Right renal pelvis (tissue), 4 donors: ENCODE measurements at regions not wholly inside any gene's neighbourhood (a gene's known extent, or its start where the extent isn't known, plus 50 kb on each side); places are given as distances from the start of the nearest gene placed in this dataset.

Experiments
- DNase-seq, 4 donors: peaks; one replicate each; pipeline ENCODE4 v3.0.0-alpha.2; 2013; ENCODE audit warnings: low read depth in 4 of 4, low spot score in 3 of 4, missing footprints in 1 of 4

- no peak for DNase-seq
These were observed 59.9 kb downstream of the HTR1B start for GRCh38 chr6:77403424-77403823.

- no peak for DNase-seq
These were observed 62.1 kb downstream of the HTR1B start for GRCh38 chr6:77401231-77401630.

- no peak for DNase-seq
These were observed 65.7 kb downstream of the HTR1B start for GRCh38 chr6:77397561-77397960.

GRCh38 chr6:77389402-77389801, 73.9 kb downstream of the HTR1B start:
- no peak for DNase-seq

- DNase-seq, result no peak
These were observed 80.3 kb downstream of the HTR1B start for GRCh38 chr6:77383026-77383425.

- no peak for DNase-seq
These were observed 89.3 kb downstream of the HTR1B start for GRCh38 chr6:77373955-77374354.

- no peak for DNase-seq
These were observed 91.5 kb downstream of the HTR1B start for GRCh38 chr6:77371748-77372147.

- DNase-seq, result no peak
These were observed 94.5 kb downstream of the HTR1B start for GRCh38 chr6:77368660-77369313.

GRCh38 chr6:77366798-77367197, 96.5 kb downstream of the HTR1B start:
- no peak for DNase-seq

- DNase-seq, result no peak
These were observed 99.6 kb downstream of the HTR1B start for GRCh38 chr6:77363702-77364101.

- DNase-seq, result no peak
These were observed 101.2 kb downstream of the HTR1B start for GRCh38 chr6:77362055-77362454.

GRCh38 chr6:77361018-77361417, 102.3 kb downstream of the HTR1B start:
- DNase-seq, result no peak

GRCh38 chr6:77356821-77357220, 106.5 kb downstream of the HTR1B start:
- DNase-seq, result no peak

GRCh38 chr6:77354581-77354980, 108.7 kb downstream of the HTR1B start:
- DNase-seq, result no peak

- no peak for DNase-seq
These were observed 110.2 kb downstream of the HTR1B start for GRCh38 chr6:77353129-77353528.

- no peak for DNase-seq
These were observed 122.0 kb downstream of the HTR1B start for GRCh38 chr6:77341058-77341986.

- DNase-seq, result no peak
These were observed 123.0 kb downstream of the HTR1B start for GRCh38 chr6:77340331-77340730.

GRCh38 chr6:77339926-77340325, 123.4 kb downstream of the HTR1B start:
- no peak for DNase-seq

GRCh38 chr6:77337392-77337791, 125.9 kb downstream of the HTR1B start:
- no peak for DNase-seq

- DNase-seq, result no peak
These were observed 129.2 kb downstream of the HTR1B start for GRCh38 chr6:77334093-77334492.

- DNase-seq, result no peak
These were observed 130.2 kb downstream of the HTR1B start for GRCh38 chr6:77332915-77333623.
